ENCODE measurements at regions not wholly inside any gene's neighbourhood (a gene's known extent, or its start where the extent isn't known, plus 50 kb on each side); places are given as distances from the start of the nearest gene placed in this dataset.
"Not testable (repeated sequence)": the region's sequence is repeated elsewhere in the genome, so short reads cannot be mapped to it uniquely, and the experiment has no call there.

DNA sequence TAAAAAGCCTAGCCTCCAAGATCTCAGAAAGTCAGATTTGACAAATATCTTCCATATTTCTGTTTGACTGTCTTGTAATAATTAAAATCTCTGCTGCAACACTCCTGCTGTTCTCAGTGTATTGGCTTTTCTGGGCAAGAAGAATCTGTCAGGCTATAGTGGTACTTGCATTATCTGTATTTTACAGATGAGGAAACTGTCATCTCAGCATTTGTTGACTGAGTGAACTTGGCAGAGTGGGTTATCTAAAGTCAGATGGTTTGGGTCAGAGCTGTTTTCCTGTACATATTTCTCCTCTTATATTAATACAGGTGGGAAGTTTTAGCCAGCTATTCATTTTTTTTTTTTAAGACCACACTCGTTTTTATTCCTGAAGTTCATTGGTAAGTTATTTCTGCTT is 1378.2 kb upstream of the PCDH20 start:
- DNase-seq (ENCODE audit: low read depth), result no peak

DNA sequence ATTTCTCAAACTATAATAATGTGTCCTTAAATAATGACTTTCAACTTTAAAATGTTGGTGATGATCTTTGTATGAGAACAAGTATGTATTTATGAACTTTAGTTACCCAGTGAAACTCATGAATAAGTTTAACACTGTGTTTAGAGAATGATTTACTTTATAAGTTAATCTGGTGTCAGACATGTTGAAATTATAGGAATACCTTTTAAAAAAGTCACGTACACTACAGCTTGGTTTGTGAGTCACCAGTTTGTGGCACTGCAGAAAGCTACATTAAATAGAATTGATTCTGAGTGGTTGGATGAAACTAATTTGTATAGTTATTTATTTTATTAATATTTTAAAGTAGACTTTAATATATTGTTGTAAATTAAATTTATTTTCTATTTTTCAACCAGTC is 1366.2 kb upstream of the PCDH20 start:
- no peak for DNase-seq (ENCODE audit: low read depth)

DNA sequence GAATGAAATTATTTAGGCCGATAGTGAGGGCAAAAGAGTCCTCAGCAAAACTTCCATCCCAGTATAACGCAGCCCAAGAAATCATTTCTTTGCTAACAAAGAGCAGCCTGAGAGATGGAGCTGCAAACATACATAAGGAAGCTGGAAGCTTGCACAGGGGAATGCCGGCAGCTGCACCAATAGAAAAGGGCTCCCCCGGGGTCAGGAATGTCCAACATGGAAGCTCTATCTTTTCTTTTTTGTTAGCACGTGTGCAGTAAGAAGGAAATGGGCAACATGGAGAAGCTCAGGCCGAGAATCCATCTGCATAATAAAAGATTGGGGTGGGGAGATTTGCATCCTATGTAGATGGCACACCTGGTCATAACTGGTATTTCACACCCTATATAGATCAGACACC is 1363.5 kb upstream of the PCDH20 start:
- no peak for DNase-seq (ENCODE audit: low read depth)

DNA sequence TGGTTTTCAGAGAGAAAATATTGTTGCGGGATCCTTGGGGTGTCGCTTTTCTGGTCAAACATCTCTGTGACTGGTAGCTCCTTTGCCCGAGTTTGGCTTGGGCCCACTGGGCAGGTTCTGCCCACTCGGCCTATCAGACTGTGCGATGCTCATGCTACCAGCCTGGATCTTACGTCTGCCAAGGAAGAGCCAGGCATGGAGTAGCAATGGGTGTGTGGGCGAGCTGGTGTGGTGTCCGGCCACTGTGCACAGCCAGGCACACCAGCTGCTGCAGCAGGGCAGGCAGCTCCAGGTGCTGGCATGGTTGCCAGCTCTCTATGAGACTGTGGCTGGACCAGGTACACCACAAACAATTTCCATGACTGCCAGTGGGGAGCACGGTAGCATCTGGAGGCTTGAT is 1351.8 kb upstream of the PCDH20 start:
- no peak for DNase-seq (ENCODE audit: low read depth)

DNA sequence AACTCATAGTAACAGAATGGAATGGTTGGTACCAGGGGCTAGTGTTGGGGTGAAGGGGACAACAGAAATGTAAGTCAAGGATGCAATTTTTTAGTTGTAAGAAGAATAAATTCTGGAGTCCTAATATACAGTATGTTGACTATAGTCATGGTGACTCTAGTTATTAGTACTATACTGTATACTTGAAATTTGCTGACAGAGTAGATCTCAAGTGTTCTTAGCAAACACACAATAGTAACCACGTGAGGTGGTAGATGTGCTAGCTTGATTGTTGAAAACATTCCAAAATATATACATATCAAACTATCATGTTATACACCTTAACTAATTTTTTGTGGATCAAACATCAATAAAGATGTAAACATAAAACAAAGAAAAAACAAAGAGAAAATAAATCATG is 1345.1 kb upstream of the PCDH20 start:
- DNase-seq (ENCODE audit: low read depth), result no peak

DNA sequence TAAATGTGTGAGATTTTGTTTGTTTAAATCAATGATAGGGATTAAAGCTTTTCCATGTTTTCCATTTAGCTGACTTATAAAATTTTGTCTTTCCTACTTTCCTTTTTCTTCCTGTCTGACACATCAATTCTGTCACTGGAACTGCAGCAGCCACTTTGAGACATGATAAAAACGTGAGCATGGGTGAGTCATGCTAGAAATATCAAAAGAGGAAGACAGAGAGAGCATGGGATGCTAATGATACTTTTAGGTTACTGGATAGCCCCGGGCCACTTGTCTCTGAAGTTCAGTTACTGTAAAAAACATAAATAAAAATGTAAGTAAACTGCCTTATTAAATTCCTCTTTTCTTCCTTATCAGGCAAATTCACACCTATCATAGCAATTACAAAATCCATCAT is 1332.0 kb upstream of the PCDH20 start:
- DNase-seq (ENCODE audit: low read depth), result no peak

DNA sequence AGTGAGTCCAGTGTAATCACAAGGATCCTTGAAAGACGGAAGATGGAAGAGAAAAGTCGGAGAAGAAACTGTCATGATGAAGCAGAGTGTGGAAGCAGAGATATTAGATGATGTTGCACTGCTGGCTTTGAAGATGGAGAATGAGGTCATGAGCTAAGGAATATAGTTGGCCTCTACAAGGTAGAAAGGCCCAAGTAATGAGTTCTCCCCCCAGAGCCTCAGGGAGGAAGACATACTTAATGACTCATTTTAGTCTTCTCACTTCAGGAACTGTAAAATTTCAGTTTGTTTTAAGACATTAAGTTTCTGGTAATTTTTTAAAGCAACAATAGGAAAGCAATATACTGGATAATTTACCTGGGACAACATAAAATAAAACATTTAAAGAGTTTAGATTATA is 1331.5 kb upstream of the PCDH20 start:
- no peak for DNase-seq (ENCODE audit: low read depth)

DNA sequence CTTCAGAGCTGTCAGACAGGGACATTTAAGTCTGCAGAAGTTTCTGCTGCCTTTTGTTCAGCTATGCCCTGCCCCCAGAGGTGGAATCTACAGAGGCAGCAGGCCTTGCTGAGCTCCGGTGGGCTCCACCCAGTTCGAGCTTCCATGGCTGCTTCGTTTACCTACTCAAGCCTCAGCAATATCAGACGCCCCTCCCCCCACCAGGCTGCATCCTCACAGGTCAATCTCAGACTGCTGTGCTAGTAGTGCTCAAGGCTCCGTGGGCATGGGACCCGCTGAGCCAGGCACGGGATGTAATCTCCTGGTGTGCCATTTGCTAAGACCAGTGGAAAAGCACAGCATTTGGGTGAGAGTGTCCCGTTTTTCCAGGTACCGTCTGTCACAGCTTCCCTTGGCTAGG is 1314.1 kb upstream of the PCDH20 start:
- DNase-seq (ENCODE audit: low read depth), result not testable (repeated sequence)

DNA sequence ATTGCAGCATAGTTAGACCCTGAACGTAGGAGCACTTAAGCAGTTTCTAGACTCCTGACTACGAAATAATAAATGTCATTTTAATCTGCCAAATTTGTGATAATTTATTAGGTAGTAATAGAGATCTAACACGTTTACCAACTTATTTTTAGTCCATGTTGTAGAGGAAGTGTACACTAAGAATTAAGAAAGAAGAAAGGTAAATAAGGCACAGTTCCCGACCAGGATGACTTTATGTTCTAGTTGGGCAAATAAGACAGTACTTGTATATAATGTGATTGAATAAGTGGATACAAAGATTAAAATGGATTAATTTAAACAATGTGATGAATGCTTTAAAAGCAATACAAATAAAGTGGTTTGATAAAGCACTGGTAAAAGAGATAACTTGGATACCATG is 1306.2 kb upstream of the PCDH20 start:
- DNase-seq (ENCODE audit: low read depth), result no peak

DNA sequence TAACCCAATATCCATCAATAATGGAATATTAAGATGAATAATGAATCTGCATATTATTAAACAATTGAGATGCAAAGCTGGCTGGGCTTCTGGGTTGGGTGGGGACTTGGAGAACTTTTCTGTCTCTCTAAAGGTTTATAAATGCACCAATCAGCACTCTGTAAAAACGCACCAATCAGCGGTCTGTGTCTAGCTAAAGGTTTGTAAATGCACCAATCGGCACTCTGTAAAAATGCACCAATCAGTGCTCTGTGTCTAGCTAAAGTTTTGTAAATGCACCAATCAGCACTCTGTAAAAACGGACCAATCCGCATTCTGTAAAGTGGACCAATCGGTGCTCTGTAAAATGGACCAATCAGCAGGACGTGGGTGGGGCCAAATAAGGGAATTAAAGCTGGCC is 1296.3 kb upstream of the PCDH20 start:
- not testable (repeated sequence) for DNase-seq (ENCODE audit: low read depth)

DNA sequence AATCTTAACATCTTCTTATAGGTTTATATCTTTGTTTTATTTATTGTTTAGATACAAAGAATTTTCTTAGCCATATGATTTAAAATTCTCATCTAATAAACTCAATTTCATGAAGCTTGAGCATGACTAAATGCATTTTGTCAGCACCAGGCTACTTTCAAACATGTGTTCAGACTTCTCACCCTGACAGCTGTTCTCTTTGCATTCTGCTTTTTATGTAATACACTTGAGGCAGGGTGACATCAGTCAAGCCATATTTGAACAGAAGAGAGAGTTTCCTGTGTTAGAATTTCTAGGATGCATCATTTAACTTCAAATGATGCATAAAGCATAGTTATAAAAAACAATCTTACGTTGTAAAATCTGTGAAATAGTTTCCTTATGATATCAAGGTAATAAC is 1295.1 kb upstream of the PCDH20 start:
- no peak for DNase-seq (ENCODE audit: low read depth)

DNA sequence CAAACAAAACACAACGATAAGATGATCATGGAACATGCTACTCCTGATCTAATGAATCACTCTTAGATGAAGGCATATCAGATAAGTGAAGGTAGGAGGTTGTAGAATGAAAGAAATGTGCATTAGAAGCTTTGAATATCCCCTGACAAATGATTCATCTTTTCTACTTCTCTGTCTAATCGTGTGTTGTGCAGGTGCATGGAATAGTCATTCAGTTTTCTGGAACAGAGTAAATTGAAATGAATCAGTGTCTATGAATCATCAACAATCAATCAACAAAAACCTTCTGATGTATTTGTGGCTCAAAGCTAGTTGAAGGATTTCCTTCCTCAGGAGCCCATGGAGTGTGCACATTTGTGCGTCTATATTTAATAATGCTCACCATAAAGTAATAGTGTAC is 1290.4 kb upstream of the PCDH20 start:
- DNase-seq (ENCODE audit: low read depth), result no peak

DNA sequence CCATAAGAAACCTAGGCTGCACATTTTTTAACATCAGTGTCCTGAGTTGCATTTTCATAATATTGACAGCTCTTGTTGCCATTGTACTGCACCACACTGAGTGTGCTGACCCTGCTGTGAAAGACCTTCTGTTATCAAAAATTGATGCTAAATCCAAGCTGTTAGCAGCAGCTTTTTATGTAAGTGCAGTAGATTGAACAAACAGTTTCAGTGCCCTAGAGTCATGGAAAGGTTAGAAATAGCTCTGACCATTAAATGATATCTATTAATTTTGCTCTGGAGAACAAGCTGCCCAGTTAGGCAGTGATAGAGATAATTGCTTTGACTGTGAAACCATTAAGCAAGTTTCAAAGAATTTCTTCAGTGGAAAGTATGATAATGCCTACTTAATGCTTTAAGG is 1289.2 kb upstream of the PCDH20 start:
- no peak for DNase-seq (ENCODE audit: low read depth)

DNA sequence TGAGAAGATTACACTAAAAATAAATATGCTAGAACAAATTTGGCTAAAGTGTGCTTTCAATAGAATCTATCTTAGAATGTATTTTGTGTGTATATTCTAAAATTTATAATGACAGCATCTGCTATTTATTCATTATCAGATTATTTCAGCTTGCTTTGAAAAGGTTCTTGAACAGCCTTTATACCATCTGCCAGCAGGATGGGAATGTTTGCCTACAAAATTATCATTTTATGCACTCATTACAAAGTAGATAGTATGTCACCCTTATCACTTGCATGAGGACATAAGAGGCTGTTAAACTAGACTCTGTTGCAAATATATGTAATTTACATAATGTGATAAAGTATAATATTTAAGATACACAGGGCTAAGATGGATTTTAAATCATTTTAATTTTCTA is 1286.9 kb upstream of the PCDH20 start:
- no peak for DNase-seq (ENCODE audit: low read depth)

DNA sequence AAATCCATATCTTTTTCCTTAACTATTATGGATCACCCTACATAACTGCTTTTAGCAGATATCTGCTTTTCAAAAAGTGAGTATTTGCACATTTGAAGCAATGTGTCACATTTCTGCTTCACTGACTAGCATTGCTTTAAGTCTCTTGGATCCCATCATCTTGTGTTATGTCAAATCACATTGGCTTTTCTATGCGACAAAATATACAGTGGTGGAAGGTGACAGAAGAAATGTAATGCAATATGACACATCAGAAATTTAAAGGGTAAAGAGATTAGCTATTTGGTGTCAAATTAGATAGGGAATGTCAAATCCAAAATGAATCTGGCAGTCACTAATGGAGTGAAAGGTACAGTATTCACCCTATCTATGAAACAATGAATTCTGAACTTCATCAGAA is 1282.1 kb upstream of the PCDH20 start:
- no peak for DNase-seq (ENCODE audit: low read depth)

DNA sequence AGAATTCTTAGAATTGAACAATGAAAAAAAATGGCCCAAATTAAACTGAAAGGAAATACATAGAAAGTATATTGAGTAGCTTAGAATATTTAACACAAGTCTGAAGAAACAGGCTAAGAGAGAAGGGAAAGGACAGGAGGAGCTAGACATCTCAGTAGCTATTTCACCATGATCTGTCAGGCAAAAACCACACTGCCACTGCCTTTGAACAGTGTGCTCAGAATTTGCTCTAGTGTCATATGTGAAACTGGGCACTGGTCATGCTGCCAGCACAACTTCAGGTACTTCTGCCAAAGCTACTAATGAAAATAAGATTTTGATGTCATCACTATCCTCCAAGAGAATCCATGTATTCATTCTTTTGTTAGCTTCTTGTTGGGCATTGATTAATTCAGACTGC is 1280.8 kb upstream of the PCDH20 start:
- DNase-seq (ENCODE audit: low read depth), result no peak

DNA sequence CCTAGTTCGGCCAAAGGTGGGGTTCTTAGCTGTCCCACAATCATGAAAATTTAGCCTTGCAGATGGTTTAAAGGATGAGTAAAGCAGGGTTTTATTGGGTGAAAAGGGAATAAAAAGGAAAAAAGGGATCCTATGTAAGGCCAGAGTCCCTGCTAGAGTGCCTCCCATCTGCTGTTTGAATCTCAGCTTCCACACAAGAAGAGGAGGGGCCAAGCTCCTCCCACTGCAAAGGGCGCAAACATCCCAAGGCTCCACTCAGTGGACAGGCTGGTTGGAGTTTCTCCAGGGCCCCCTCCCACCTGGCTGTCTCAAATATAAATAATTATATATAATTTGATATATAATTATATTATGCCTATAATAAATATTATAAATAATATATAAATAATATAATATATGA is 1272.1 kb upstream of the PCDH20 start:
- no peak for DNase-seq (ENCODE audit: low read depth)

DNA sequence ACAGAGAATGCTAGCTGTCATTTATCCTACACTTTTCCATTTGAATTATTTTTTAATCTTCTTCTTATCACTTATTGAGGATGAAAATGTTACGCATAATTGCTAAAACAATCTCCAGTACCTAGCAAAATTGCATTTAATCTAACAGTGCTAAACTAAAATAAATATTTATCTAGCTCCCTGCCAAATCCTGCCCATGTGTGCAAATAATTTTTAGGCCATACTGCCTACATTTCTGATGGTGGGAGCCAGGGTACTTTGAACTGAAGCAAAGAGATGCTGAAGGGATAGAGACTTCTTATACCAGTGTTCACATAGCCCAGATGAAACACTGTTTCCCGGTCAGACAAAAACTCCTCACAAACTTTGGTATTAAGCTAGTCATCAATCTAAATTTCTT is 1268.7 kb upstream of the PCDH20 start:
- no peak for DNase-seq (ENCODE audit: low read depth)

DNA sequence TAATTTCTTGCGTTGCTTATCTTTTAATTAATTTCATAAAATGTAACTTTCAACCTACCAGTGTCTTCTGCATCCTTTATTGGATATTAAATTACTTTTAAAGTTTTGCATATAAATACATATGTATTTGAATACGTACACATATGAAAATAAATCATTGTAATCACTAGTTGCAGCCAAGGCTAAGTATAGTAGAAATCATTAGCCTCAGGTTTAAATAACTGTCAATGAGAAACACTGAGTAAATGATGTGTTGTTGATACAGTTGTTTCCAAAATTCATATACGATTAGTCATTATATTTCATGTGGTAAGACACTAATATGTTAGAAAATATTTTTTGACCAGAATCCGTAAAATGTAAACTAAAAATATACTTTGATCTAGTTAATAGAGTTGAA is 1267.1 kb upstream of the PCDH20 start:
- DNase-seq (ENCODE audit: low read depth), result no peak

DNA sequence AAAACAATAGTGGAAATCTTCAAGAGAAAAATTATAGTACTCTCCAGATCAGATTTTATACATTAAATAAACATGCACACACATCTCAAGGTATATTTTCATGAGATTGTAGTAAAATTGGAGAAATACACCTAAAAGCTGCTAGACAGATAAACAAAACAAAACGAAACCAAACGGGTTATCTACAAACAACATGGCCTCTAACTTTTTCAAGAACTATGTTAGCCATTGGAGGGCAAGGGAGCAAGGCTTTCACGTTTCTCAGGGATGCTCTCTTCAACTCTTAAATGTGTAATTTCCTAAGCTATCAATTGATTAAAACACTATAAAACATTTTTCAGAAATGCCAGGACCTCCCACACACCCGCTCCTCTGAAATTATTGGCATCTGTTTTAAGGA is 1262.4 kb upstream of the PCDH20 start:
- DNase-seq (ENCODE audit: low read depth), result no peak

DNA sequence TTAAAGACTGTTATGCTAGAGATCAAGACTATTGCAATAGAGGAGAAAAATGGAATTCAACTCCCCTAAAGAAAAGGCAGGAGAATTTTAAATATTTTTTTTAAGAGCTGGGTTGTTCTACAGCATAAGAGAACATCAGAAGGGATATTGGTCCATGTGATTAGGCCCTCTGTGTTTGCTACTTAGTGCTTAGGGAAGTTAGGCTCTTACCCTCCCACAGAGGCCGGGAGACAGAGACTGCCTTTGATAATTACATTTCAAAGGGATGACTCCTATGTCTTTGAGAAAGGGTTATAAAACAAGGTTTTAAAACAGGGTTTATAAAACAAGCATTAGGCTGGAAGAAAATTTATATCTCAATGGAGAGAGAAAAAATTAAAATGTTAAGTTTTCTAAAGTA is 1248.1 kb upstream of the PCDH20 start:
- DNase-seq (ENCODE audit: low read depth), result no peak

DNA sequence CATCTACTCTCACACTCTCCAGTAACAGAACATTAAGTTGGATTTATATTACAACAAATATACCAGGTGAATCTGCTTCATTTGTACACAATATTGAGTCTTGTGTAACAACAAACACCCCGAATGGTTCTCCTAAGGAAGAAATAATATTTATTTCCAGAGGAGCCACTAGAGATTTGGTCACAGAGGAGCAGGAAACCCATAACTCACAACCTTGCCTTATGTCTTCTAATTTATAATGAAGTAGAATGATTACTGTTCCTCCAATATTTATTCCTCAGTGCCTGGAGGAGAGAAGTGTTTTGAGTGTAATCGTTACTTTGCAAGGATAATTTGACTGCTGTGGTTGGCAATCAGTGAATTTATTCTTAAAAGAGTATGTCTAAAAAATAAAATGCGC is 1243.7 kb upstream of the PCDH20 start:
- no peak for DNase-seq (ENCODE audit: low read depth)

DNA sequence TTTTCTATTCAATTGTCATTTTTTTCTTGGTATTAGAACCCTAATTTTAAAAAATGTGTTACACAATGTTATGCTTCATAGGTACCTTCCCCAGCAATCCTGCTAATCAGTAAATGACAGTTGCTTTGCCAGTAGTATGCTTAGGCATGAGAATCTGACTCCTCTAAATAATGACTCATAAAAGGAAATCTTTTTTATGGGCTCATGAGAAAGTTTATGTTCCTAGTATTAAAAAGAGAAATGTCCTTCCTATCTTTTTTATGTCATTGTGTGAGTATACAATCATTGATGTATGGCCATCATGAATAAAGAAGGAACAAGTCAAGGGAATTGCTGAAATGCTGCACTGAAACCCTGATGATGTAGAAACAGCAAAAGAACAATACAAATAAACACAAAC is 1237.7 kb upstream of the PCDH20 start:
- no peak for DNase-seq (ENCODE audit: low read depth)

DNA sequence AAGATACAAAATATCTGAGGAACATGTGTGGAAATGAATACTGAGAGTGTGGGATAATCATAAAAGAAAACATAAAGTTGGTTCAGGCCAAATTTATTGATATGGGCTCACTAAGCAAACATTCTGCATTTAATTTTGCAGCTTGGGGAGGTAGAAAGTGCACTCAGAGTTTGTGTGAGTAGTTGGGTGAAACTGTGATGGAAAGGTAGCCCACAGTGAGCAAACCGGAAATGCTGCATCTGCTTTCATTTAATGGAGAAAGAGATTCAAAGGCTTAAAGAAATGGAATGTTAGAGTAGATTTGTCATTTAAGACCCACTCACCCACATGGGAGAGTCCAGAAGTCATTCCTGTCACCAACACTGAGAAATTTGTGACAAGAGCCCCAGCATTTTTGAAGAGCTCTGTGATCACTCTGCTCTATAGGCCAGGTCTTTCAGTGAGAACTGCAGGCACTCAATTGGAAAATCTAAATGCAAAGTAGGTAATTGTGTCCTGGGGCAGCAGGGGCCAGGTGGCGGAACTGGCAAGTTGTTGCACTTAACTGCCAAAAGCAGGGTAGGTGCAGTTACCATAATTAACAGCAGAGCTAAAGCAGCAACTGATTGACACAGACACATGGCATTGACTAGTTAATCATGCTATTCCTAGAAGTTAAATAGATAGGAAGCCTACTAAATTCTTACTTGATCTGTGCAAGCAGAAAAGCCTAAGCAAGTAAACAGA is 1228.3 kb upstream of the PCDH20 start:
- DNase-seq (ENCODE audit: low read depth), result no peak

DNA sequence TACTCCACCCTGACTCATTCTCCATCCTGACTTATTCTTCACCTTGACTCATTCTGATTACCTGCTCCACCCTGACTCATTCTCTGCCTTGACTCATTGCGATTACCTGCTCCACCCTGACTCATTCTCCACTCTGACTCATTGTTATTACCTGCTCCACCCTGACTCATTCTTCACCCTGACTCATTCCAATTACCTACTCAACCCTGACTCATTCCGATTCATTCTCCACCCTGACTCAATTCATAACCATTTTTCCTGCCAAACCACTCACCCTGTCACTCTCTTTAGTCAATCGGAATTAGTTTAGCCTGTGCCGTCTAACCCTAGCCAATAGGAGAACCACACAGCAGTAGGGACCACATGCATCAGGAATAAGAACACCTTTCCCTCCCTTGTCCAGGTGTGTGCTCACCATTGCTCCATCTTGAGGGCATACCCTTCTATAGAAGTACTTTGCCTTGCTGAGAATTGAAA is 1227.4 kb upstream of the PCDH20 start:
- DNase-seq (ENCODE audit: low read depth), result no peak

All from CMK (cell line).